WTC11 (cell line): ENCODE measurements at regions not wholly inside any gene's neighbourhood (a gene's known extent, or its start where the extent isn't known, plus 50 kb on each side); places are given as distances from the start of the nearest gene placed in this dataset.

Experiments
- CREB1 ChIP-seq: sonication (generic); formaldehyde crosslinking; IDR thresholded peaks from 2 replicates; pipeline ENCODE4 v1.8.0; 2023; ENCODE audit warnings: mild to moderate bottlenecking, missing genetic modification reagents
- HMGA2 ChIP-seq: fragments of 250-450 bp; sonication (Bioruptor Pico); IDR thresholded peaks from 2 replicates; pipeline ENCODE4 v1.4.0; 2021; ENCODE audit warnings: mild to moderate bottlenecking, moderate library complexity
- MYBL2 ChIP-seq: sonication (generic); formaldehyde crosslinking; IDR thresholded peaks from 2 replicates; pipeline ENCODE4 v1.8.1; 2023; ENCODE audit warnings: mild to moderate bottlenecking, moderate library complexity, missing genetic modification reagents
- TF ChIP-seq, protein P1 (sequence below): fragments of 200-600 bp; IDR thresholded peaks from 2 replicates; pipeline ENCODE4 v1.8.0; 2022; ENCODE audit warnings: antibody characterized with exemption
- TF ChIP-seq, protein P2 (sequence below): sonication (generic); formaldehyde crosslinking; conservative IDR thresholded peaks from 2 replicates; pipeline ENCODE4 v1.8.1; 2022; ENCODE audit warnings: mild to moderate bottlenecking, missing genetic modification reagents

DNA sequence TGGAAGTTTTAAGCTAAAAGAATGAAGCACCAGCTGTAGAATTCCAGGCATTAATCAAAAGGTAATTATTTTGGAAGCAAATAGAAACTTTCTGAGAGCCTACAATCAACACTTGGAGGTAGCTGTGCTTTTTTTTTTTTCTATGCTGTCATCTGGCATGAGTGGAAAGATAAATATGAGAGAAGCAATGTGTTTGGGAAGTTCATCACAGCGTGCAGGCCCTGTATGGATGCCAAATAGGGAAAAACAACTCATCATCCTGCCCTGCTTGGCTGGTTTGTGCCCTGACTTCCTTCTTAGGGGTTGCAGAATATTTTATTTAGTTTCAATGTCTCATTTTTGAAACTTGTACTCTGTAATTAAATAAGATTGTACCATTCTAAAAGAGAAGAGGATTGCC, 437.4 kb downstream of the PIK3C3 start:
- TF ChIP-seq, protein P1, sequence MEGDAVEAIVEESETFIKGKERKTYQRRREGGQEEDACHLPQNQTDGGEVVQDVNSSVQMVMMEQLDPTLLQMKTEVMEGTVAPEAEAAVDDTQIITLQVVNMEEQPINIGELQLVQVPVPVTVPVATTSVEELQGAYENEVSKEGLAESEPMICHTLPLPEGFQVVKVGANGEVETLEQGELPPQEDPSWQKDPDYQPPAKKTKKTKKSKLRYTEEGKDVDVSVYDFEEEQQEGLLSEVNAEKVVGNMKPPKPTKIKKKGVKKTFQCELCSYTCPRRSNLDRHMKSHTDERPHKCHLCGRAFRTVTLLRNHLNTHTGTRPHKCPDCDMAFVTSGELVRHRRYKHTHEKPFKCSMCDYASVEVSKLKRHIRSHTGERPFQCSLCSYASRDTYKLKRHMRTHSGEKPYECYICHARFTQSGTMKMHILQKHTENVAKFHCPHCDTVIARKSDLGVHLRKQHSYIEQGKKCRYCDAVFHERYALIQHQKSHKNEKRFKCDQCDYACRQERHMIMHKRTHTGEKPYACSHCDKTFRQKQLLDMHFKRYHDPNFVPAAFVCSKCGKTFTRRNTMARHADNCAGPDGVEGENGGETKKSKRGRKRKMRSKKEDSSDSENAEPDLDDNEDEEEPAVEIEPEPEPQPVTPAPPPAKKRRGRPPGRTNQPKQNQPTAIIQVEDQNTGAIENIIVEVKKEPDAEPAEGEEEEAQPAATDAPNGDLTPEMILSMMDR = no peak
- TF ChIP-seq MYBL2 (CRISPR knock-in tag) (no peak), HMGA2 (CRISPR knock-in tag) (no peak), CREB1 (CRISPR knock-in tag) (no peak)
- TF ChIP-seq, protein P2, sequence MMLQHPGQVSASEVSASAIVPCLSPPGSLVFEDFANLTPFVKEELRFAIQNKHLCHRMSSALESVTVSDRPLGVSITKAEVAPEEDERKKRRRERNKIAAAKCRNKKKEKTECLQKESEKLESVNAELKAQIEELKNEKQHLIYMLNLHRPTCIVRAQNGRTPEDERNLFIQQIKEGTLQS (CRISPR knock-in tag) = no peak
